Skin of body (tissue), 1 donor: ENCODE measurements at regions not wholly inside any gene's neighbourhood (a gene's known extent, or its start where the extent isn't known, plus 50 kb on each side); places are given as distances from the start of the nearest gene placed in this dataset.

Source experiments
- DNase-seq: peaks from one replicate; lab custom pipeline; 2025; lab: John Stamatoyannopoulos, UW

GRCh38 chr1:232383455-232384123 is 246.3 kb downstream of the SIPA1L2 start:
- DNase-seq, result no peak

GRCh38 chr1:232382671-232383070 is 247.3 kb downstream of the SIPA1L2 start:
- DNase-seq, result no peak

GRCh38 chr1:232381394-232382100 is 248.4 kb downstream of the SIPA1L2 start:
- no peak for DNase-seq

- no peak for DNase-seq
These were observed 249.3 kb downstream of the SIPA1L2 start for GRCh38 chr1:232380596-232380995.

- DNase-seq, result no peak
These were observed 249.8 kb downstream of the SIPA1L2 start for GRCh38 chr1:232380131-232380530.

- no peak for DNase-seq
These were observed 250.9 kb downstream of the SIPA1L2 start for GRCh38 chr1:232379063-232379434.

- DNase-seq, result no peak
These were observed 251.5 kb downstream of the SIPA1L2 start for GRCh38 chr1:232378266-232379062.

- peak; percentile 7 for DNase-seq
These were observed 252.5 kb downstream of the SIPA1L2 start for GRCh38 chr1:232377494-232377770.

GRCh38 chr1:232376632-232377493 is 253.1 kb downstream of the SIPA1L2 start:
- DNase-seq, result no peak

- no peak for DNase-seq
These were observed 257.0 kb downstream of the SIPA1L2 start for GRCh38 chr1:232372841-232373440.

- DNase-seq, result no peak
These were observed 257.5 kb downstream of the SIPA1L2 start for GRCh38 chr1:232372431-232372830.

- DNase-seq, result no peak
These were observed 260.3 kb downstream of the SIPA1L2 start for GRCh38 chr1:232369451-232370296.

- no peak for DNase-seq
These were observed 261.1 kb downstream of the SIPA1L2 start for GRCh38 chr1:232368821-232369321.

GRCh38 chr1:232367293-232367692 is 262.6 kb downstream of the SIPA1L2 start:
- no peak for DNase-seq

- no peak for DNase-seq
These were observed 265.1 kb downstream of the SIPA1L2 start for GRCh38 chr1:232364654-232365382.

GRCh38 chr1:232363008-232363407 is 266.9 kb downstream of the SIPA1L2 start:
- DNase-seq, result no peak

- no peak for DNase-seq
These were observed 272.5 kb downstream of the SIPA1L2 start for GRCh38 chr1:232357416-232357815.

GRCh38 chr1:232355162-232356006 is 274.5 kb downstream of the SIPA1L2 start:
- no peak for DNase-seq
